SHP77 (cell line): ENCODE measurements at regions not wholly inside any gene's neighbourhood (a gene's known extent, or its start where the extent isn't known, plus 50 kb on each side); places are given as distances from the start of the nearest gene placed in this dataset.
"Not testable (repeated sequence)": the region's sequence is repeated elsewhere in the genome, so short reads cannot be mapped to it uniquely, and the experiment has no call there.

Experiments used
- DNase-seq, 2 experiments: peaks; one replicate each; lab custom pipeline; 2025; lab: John Stamatoyannopoulos, UW

- DNase-seq, result not testable (repeated sequence)
Measured at GRCh38 chr15:20237256-20238020, 304.2 kb downstream of the GOLGA6L6 start.

DNA sequence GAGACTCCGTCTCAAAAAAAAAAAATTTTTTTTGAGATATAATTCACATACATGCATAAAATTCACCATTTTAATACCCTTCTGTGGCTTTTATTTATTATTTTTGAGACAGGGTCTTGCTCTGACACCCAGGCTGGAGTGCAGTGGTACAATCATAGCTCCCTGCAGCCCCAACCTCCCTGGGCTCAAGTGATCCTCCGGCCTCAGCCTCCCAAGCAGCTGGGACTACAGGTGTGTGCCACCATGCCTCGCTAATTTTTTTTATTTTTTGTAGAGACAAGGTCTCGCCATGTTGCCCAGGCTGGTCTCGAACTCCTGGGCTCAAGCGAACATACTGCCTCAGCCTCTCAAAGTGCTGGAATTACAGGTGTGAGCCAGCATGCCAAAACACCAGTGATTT is 305.9 kb downstream of the GOLGA6L6 start:
- DNase-seq, result not testable (repeated sequence)

- DNase-seq, result not testable (repeated sequence)
Measured at GRCh38 chr15:20234006-20234540, 307.5 kb downstream of the GOLGA6L6 start.

- DNase-seq, result not testable (repeated sequence)
Measured at GRCh38 chr15:20232457-20232856, 309.1 kb downstream of the GOLGA6L6 start.

- not testable (repeated sequence) for DNase-seq
Measured at GRCh38 chr15:20230656-20231055, 310.9 kb downstream of the GOLGA6L6 start.

- not testable (repeated sequence) for DNase-seq
Measured at GRCh38 chr15:20228791-20229190, 312.8 kb downstream of the GOLGA6L6 start.

DNA sequence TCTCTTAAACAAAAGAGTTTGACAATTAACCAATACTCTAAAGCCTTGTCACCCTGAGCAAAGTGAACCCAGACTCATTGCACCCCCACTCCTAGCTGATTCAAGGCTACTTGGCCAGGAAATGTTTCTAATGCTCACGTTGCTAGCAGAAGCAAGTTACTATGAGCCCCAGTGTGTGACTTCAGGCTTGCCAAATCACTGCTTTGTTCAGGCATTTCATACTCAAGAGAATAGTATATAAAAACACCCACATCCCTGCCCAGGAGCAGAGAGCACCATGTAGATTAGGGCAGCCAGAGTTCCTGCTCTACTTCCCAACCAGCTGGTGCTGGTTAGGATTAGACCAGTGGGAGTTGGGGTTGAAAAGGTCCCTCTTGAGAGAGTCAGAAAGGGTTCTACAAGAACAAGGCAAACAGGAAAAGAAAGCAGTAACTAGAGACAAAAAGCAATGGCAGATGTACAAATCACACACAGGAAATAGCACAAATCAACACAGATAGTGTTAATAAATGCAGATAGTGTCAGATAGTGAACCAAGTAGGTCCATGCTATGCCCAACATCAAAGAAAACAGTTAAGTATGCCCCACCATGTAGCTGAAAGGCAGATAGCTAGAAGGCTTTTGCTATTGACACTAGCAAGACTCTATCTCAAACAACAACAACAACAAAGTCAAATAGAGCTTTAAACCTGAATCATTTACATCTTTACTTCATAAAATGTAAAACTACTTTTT is 314.3 kb downstream of the GOLGA6L6 start:
- not testable (repeated sequence) for DNase-seq

GRCh38 chr15:20226531-20226930 is 315.1 kb downstream of the GOLGA6L6 start:
- not testable (repeated sequence) for DNase-seq

DNA sequence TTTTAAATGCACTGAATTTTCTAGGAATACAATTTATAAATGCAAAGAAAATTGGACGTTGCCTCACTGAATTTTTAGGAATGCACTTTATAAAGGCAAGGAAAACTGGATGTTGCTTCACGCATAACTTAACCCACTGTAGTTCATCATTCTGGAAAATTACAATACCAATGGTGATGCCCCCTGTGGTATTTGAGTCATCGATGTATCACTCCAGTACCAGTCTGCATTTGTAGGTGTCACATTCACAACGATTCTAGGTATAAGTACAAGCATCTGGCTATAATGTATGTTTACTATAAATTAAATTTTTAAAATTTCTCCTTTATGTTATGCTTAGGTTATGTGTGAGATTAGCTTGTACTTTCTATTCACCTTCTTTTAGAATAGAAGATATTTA is 320.5 kb downstream of the GOLGA6L6 start:
- not testable (repeated sequence) for DNase-seq

- not testable (repeated sequence) for DNase-seq
Measured at GRCh38 chr15:20219171-20219570, 322.4 kb downstream of the GOLGA6L6 start.

DNA sequence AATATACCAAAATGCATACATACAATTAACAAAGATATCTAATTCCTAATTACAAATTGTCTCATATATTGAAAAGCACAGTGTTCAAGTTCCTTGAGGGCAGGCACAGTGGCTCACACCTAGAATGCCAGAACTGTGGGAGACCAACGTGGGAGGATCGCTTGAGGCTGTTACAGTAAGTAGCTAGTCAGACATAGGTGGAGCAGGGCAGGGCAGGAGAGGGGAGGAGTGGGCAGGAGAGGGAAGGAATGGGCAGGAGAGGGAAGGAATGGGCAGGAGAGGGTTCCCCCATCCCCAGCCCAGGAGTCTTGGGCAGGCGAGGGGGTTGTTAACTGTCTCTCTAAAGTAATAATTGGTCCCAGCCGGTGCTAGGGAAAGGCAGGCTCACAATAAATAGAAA is 325.9 kb downstream of the GOLGA6L6 start:
- DNase-seq, result not testable (repeated sequence)

DNA sequence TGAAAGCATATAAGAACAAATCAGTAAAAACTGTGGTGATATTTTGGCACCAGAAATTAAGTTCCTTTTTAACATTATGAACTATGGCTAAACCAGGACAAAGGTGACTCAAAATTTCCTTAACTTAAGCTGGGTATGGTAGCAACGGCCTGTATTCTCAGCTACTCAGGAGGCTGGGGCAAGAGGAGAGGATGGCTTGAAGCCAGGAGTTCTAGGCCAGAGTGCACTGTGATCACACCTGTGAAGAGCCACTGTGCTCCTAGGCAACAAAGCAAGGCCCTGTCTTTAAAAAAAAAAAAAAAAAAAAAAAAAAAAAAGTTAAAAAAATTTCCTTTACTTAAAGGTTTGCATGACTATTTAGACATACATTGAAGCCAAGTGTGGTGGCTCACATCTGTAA is 327.5 kb downstream of the GOLGA6L6 start:
- not testable (repeated sequence) for DNase-seq

DNA sequence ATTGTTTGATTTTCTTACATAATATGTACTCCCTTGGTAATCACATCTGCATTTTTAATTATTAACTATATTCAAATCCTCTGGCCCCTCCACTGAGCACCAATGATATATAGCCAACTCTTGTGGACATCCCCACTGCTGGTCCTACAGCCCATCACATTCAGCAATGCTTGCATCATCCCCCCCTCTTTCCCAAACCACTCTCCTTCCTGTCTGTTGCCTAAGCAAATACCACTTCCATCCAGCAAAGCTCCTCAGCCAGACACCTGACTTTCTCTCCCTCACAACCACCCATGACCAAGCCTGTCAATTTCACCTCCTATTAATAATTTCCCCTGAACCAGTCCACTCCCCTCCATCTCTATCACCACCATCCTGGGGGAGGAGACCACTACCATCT is 330.1 kb downstream of the GOLGA6L6 start:
- not testable (repeated sequence) for DNase-seq

DNA sequence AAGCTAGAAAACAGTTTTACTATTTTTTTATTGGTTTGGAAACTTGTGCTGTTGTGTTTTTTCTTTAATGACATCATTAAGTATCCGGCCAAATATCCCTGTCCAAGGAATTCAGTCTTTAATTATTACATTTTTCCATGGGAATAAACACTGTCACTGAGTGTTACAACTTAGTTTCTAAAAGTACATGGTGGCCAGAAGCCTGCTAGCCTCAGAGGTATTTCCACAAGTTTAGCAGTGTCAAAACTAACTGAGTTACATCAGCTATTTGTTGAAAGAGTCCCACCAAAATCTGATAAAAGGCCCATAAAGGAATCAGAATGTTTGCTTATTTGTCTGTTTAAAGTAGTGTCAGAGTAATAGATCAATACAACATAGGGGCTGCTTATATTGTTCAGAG is 331.6 kb downstream of the GOLGA6L6 start:
- not testable (repeated sequence) for DNase-seq

DNA sequence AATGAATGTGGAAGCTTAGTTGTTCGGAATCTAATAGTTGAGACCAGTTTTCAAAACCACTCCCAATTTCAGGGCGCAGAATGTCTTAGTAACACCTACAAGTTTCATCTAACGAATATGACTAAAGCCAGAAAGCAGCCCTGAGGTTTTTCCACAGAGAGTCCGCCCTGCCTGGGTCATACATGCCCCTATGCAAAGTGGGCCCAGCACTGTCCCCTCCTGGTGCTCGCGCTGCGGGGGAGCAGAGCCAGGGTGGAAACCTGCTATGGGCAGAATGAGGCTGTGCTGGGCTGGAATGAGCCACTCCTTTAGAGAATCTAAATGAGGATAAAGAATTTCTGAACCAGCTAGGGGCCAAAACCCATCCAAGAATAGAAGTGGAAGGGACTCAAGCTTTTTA is 334.0 kb downstream of the GOLGA6L6 start:
- DNase-seq, result not testable (repeated sequence)

DNA sequence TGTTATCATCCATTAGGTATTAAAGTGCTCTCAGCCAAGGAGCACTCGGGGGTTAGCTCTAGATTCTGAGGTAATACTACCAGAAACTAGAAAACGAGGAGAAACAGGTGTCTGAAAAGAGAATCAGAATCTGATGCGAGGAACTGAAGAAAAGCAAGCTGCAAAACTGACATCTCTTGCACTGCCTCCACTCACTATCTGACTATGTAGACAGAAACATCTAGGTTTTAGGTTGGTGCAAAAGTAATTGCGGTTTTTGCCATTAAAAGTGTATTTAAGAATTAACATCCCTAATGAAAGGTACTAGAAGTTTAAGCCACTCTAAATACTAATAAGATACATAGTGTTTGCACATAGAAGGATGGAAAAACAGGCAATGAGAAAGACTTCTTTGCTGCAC is 334.4 kb downstream of the GOLGA6L6 start:
- not testable (repeated sequence) for DNase-seq

- DNase-seq, result not testable (repeated sequence)
Measured at GRCh38 chr15:20204177-20204866, 337.3 kb downstream of the GOLGA6L6 start.

GRCh38 chr15:20203649-20204150 is 337.9 kb downstream of the GOLGA6L6 start:
- not testable (repeated sequence) for DNase-seq

DNA sequence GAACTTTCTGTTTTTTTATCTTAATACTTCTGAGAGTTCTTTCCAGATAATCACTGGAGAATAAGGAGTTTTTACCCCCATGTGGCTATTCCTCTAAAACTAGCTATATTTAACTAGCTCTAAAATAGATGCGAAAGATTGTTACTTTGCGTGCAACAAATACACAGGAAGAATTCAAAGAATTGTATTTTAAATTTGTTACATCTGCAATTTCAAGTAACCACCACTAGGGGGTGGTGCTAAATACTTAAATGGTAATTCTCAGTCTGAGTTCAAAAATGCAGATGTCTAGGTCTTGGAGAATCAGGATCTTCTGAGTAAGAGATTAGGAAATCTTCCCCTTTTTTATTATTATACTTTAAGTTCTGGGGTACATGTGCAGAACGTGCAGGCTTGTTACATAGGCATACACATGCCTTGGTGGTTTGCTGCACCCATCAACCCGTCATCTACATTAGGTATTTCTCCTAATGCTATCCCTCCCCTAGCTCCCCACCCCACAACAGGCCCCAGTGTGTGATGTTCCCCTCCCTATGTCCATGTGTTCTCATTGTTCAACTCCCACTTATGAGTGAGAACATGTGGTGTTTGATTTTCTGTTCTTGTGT is 346.9 kb downstream of the GOLGA6L6 start:
- DNase-seq, result not testable (repeated sequence)

- not testable (repeated sequence) for DNase-seq
Measured at GRCh38 chr15:20192982-20193929, 348.3 kb downstream of the GOLGA6L6 start.
